Stomach (tissue), 8 donors: ENCODE measurements at regions not wholly inside any gene's neighbourhood (a gene's known extent, or its start where the extent isn't known, plus 50 kb on each side); places are given as distances from the start of the nearest gene placed in this dataset.

Experiments
- DNase-seq, 2 donors: peaks; one replicate each; pipeline versions ENCODE4 v3.0.0 to v3.0.0-alpha.2; 2013 to 2019
- H3K27ac ChIP-seq, 5 donors: fragments of 200-600 bp in 4 of 5; sonication (generic) in 4 of 5; one replicate each; pipeline ENCODE4 v1.5.1; 2013 to 2019; ENCODE audit warnings: mild to moderate bottlenecking in 1 of 5, moderate library complexity in 1 of 5
- H3K27me3 ChIP-seq, 3 donors: fragments of 200-600 bp; sonication (generic); one replicate each; pipeline ENCODE4 v1.5.1; 2017 to 2019; ENCODE audit warnings: mixed run types in 1 of 3
- H3K36me3 ChIP-seq, 4 donors: fragments of 200-600 bp; sonication (generic); 1 replicate in 3 of 4; 2 replicates in 1 of 4; pipeline ENCODE4 v1.5.1; 2016 to 2019
- H3K4me1 ChIP-seq, 4 donors: fragments of 200-600 bp; sonication (generic); one replicate each; pipeline ENCODE4 v1.5.1; 2016 to 2019
- H3K4me3 ChIP-seq, 4 donors: fragments of 200-600 bp; sonication (generic) in 3 of 4; one replicate each; pipeline ENCODE4 v1.5.1; 2016 to 2019; ENCODE audit warnings: mild to moderate bottlenecking in 1 of 4
- H3K9me3 ChIP-seq, 4 donors: fragments of 200-600 bp; sonication (generic); one replicate each; pipeline ENCODE4 v1.5.1; 2016 to 2019
- CTCF ChIP-seq, 7 experiments: fragments of 450-650 bp in 4 of 7; fragments of 200-600 bp in 3 of 7; sonication (generic) in 3 of 7; IDR thresholded peaks; one replicate each; pipeline ENCODE4 v1.5.1; 2016 to 2019; ENCODE audit warnings: antibody characterized with exemption in 7 of 7, control low read depth in 2 of 7, mild to moderate bottlenecking in 1 of 7
- EP300 ChIP-seq: sonication (generic); formaldehyde crosslinking; IDR thresholded peaks from one replicate; pipeline ENCODE4 v1.6.1; 2017; ENCODE audit warnings: antibody characterized with exemption
- POLR2A ChIP-seq, 4 donors: fragments of 450-650 bp; IDR thresholded peaks; one replicate each; pipeline ENCODE4 v1.6.1; 2016; ENCODE audit warnings: antibody characterized with exemption in 4 of 4, control low read depth in 2 of 4, mild to moderate bottlenecking in 1 of 4, moderate library complexity in 1 of 4
- POLR2AphosphoS5 ChIP-seq, 3 donors: sonication (generic); formaldehyde crosslinking; IDR thresholded peaks; one replicate each; pipeline ENCODE4 v1.6.1; 2016; ENCODE audit warnings: antibody characterized with exemption in 3 of 3
- WGBS, 5 donors: extraction: QIAGEN DNeasy Blood & Tissue Kit in 3 of 5; methylation state at CpG; one replicate each; pipeline versions ENCODE4 v1.1.5 to v1.1.7; 2013 to 2018; 5-methylcytosine and 5-hydroxymethylcytosine counted together
- intact Hi-C: fragments of 100-400 bp; cut with DNase I; formaldehyde crosslinking; loops from one replicate; pipeline ENCODE4 v1.15.1; 2023; ENCODE audit warnings: low total_unique reads
- donor health status: healthy with polysubstance abuse.
- donor health status: Bipolar disorder and iron deficiency.
- donor health status: healthy.

GRCh38 chr12:32034045-32034444 is 72.6 kb upstream of the BICD1 start:
- TF ChIP-seq POLR2A (IDR thresholded peaks at IDR 0.05) (no peak), EP300 (no peak), CTCF (IDR thresholded peaks at IDR 0.05) (no peak), POLR2AphosphoS5 (IDR thresholded peaks at IDR 0.05) (no peak)
- WGBS, 5 donors = 74 to 85% (median 82%) methylated on average over 2 of the region's 2 CpGs
- Histone ChIP-seq H3K27ac (no peak overlapping the region), H3K9me3 (no peaks in the 10 kb centered on the region), H3K4me3 (no peak overlapping the region), H3K4me1 (no peaks in the 10 kb centered on the region), H3K36me3 (no peaks in the 10 kb centered on the region), H3K27me3 (no peaks in the 10 kb centered on the region)
- intact Hi-C loops = no loop called here
- DNase-seq = no peak

- Histone ChIP-seq H3K4me3 (no peak overlapping the region), H3K36me3 (no peaks in the 10 kb centered on the region), H3K4me1 (no peaks in the 10 kb centered on the region), H3K9me3 (no peaks in the 10 kb centered on the region), H3K27ac (no peak overlapping the region), H3K27me3 (no peaks in the 10 kb centered on the region)
- TF ChIP-seq CTCF (IDR thresholded peaks at IDR 0.05) (no peak), EP300 (no peak), POLR2AphosphoS5 (IDR thresholded peaks at IDR 0.05) (no peak), POLR2A (IDR thresholded peaks at IDR 0.05) (no peak)
- WGBS, 5 donors = 77 to 92% (median 81%) methylated on average over 11 of the region's 11 CpGs
- no peak for DNase-seq
- intact Hi-C loops = no loop called here
Observed at GRCh38 chr12:32036477-32037263, 70.0 kb upstream of the BICD1 start.

GRCh38 chr12:32039347-32039746 is 67.3 kb upstream of the BICD1 start:
- no peaks in the 10 kb centered on the region for H3K36me3 ChIP-seq
- H3K9me3 ChIP-seq = peaks cover 11 to 16% (median 14%) of the 10 kb centered on the region in 4 donors
- WGBS, 5 donors = 59 to 67% (median 63%) methylated on average over 9 of the region's 9 CpGs
- H3K4me1 ChIP-seq = no peaks in the 10 kb centered on the region
- no peak overlapping the region for H3K4me3 ChIP-seq
- no peak overlapping the region for H3K27ac ChIP-seq
- intact Hi-C loops = no loop called here
- TF ChIP-seq CTCF (IDR thresholded peaks at IDR 0.05) = no peak
- no peak for TF ChIP-seq POLR2A (IDR thresholded peaks at IDR 0.05)
- peak in 1 of 2 donors; percentile 86 for DNase-seq
- no peaks in the 10 kb centered on the region for H3K27me3 ChIP-seq

- intact Hi-C loops = no loop called here
- 31 to 53% (median 35%) methylated on average over 6 of the region's 6 CpGs for WGBS, 5 donors
Observed at GRCh38 chr12:32039917-32040575, 66.6 kb upstream of the BICD1 start.

More at GRCh38 chr12:32039917-32040575, 66.6 kb upstream of the BICD1 start:
- H3K4me1 ChIP-seq = no peaks in the 10 kb centered on the region
- H3K27ac ChIP-seq = no peak overlapping the region
- H3K27me3 ChIP-seq = no peaks in the 10 kb centered on the region
- peaks cover 11 to 23% (median 16%) of the 10 kb centered on the region in 4 donors for H3K9me3 ChIP-seq
- no peak overlapping the region for H3K4me3 ChIP-seq
- TF ChIP-seq EP300 (no peak), POLR2AphosphoS5 (IDR thresholded peaks at IDR 0.05) (no peak), CTCF (IDR thresholded peaks at IDR 0.05) (no peak), POLR2A (IDR thresholded peaks at IDR 0.05) (no peak)
- no peaks in the 10 kb centered on the region for H3K36me3 ChIP-seq
- DNase-seq = no peak
